SK-N-SH (cell line): ENCODE measurements at regions not wholly inside any gene's neighbourhood (a gene's known extent, or its start where the extent isn't known, plus 50 kb on each side); places are given as distances from the start of the nearest gene placed in this dataset.

Experiments
- CTCF ChIA-PET: fragments of 300-600, 350-600 bp; formaldehyde crosslinking; extraction: SDS; loops from one replicate; lab custom pipeline; 2021; lab: Yijun Ruan, JAX
- POLR2A ChIA-PET: fragments of 350-600 bp; sonication (Branson Sonifier 250); formaldehyde crosslinking; extraction: SDS; loops from one replicate; lab custom pipeline; 2020; ENCODE audit warnings: antibody characterized with exemption, inconsistent platforms; lab: Yijun Ruan, JAX
- DNase-seq: peaks from one replicate; pipeline ENCODE4 v3.0.0; 2012
- H2AFZ ChIP-seq: fragments of 200-600 bp; sonication (generic); 2 replicates; pipeline ENCODE4 v1.8.1; 2016; ENCODE audit warnings: antibody characterized with exemption, mild to moderate bottlenecking, low read depth
- H3F3A ChIP-seq: fragments of 200-600 bp; sonication (generic); replicated peaks from 2 replicates; pipeline ENCODE3; 2016; ENCODE audit warnings: antibody characterized with exemption, mild to moderate bottlenecking; ENCODE audit not compliant: insufficient read depth
- H3K27ac ChIP-seq, 2 experiments: fragments of 200-500 bp in 1 of 2; fragments of 200-600 bp in 1 of 2; sonication (Bioruptor generic) in 1 of 2; sonication (generic), shearing (Covaris generic) in 1 of 2; 2 replicates each; pipeline versions ENCODE4 v1.5.1 to v1.6.1; 2014 to 2016; ENCODE audit warnings: low read depth in 2 of 2, inconsistent platforms in 1 of 2, low read length in 1 of 2, mild to moderate bottlenecking in 1 of 2, mixed read lengths in 1 of 2
- H3K27me3 ChIP-seq: fragments of 200-600 bp; sonication (generic), shearing (Covaris generic); 2 replicates; pipeline ENCODE4 v1.6.1; 2016; ENCODE audit warnings: mixed run types; ENCODE audit not compliant: insufficient read depth
- H3K36me3 ChIP-seq, 2 experiments: fragments of 200-500 bp in 1 of 2; fragments of 200-600 bp in 1 of 2; sonication (Bioruptor generic) in 1 of 2; sonication (generic) in 1 of 2; replicated peaks in 1 of 2; 2 replicates each; pipeline versions ENCODE3 to v1.5.1; 2014 to 2016; ENCODE audit warnings: low read length in 1 of 2, mild to moderate bottlenecking in 1 of 2; ENCODE audit not compliant: insufficient read depth in 2 of 2, control insufficient read depth in 1 of 2
- H3K4me1 ChIP-seq, 2 experiments: fragments of 200-500 bp in 1 of 2; fragments of 200-600 bp in 1 of 2; sonication (Bioruptor generic) in 1 of 2; sonication (generic), shearing (Covaris generic) in 1 of 2; 2 replicates each; pipeline versions ENCODE4 v1.5.1 to v1.6.1; 2014 to 2016; ENCODE audit warnings: low read depth in 1 of 2, low read length in 1 of 2, mixed run types in 1 of 2; ENCODE audit not compliant: insufficient read depth in 2 of 2, control insufficient read depth in 1 of 2
- H3K4me2 ChIP-seq: fragments of 200-600 bp; sonication (generic), shearing (Covaris generic); 2 replicates; pipeline ENCODE4 v1.6.1; 2017; ENCODE audit warnings: mixed run types
- H3K4me3 ChIP-seq, 2 experiments: fragments of 200-500 bp in 1 of 2; fragments of 200-600 bp in 1 of 2; sonication (Bioruptor generic) in 1 of 2; sonication (generic), shearing (Covaris generic) in 1 of 2; 2 replicates each; pipeline versions ENCODE4 v1.5.1 to v1.8.1; 2014 to 2016; ENCODE audit warnings: low read depth in 2 of 2, inconsistent platforms in 1 of 2, low read length in 1 of 2, mild to moderate bottlenecking in 1 of 2, mixed read lengths in 1 of 2, moderate library complexity in 1 of 2
- H3K79me2 ChIP-seq: fragments of 200-600 bp; sonication (generic); 2 replicates; pipeline ENCODE4 v1.8.1; 2017; ENCODE audit warnings: mild to moderate bottlenecking; ENCODE audit not compliant: insufficient read depth
- H3K9ac ChIP-seq: fragments of 200-600 bp; sonication (generic); 2 replicates; pipeline ENCODE4 v1.6.1; 2017; ENCODE audit warnings: mixed run types
- H3K9me2 ChIP-seq: fragments of 200-600 bp; sonication (generic); 2 replicates; pipeline ENCODE4 v1.6.1; 2017; ENCODE audit warnings: mixed run types
- H3K9me3 ChIP-seq: fragments of 200-600 bp; sonication (generic); 2 replicates; pipeline ENCODE4 v1.6.1; 2017; ENCODE audit warnings: mixed run types, mild to moderate bottlenecking, moderate library complexity
- H4K20me1 ChIP-seq: fragments of 200-600 bp; sonication (generic); 2 replicates; pipeline ENCODE4 v1.6.1; 2017; ENCODE audit warnings: mild to moderate bottlenecking, mixed run types; ENCODE audit not compliant: insufficient read depth
- CTCF ChIP-seq: fragments of 200-600 bp; sonication (generic); IDR thresholded peaks from 2 replicates; pipeline ENCODE4 v1.6.1; 2017; ENCODE audit warnings: antibody characterized with exemption, mild to moderate bottlenecking, moderate library complexity
- ELF1 ChIP-seq: IDR thresholded peaks from 2 replicates; pipeline ENCODE4 v1.4.0; 2012
- EP300 ChIP-seq, 2 experiments: IDR thresholded peaks; 2 replicates each; pipeline versions ENCODE4 v1.4.0 to v1.6.1; 2012; ENCODE audit warnings: borderline replicate concordance in 1 of 2, low read depth in 1 of 2, low read length in 1 of 2
- GABPA ChIP-seq: IDR thresholded peaks from 2 replicates; pipeline ENCODE4 v1.4.0; 2012; ENCODE audit warnings: low read depth, mild to moderate bottlenecking
- JUND ChIP-seq: IDR thresholded peaks from 2 replicates; pipeline ENCODE4 v1.4.0; 2012
- MEF2A ChIP-seq: IDR thresholded peaks from 2 replicates; pipeline ENCODE4 v1.4.0; 2012; ENCODE audit warnings: low read depth, borderline replicate concordance
- MXI1 ChIP-seq: IDR thresholded peaks from 2 replicates; pipeline ENCODE4 v1.6.1; 2012; ENCODE audit warnings: mild to moderate bottlenecking, low read depth, low read length, improper control_type of control experiment
- NRF1 ChIP-seq: IDR thresholded peaks from 2 replicates; pipeline ENCODE4 v1.6.1; 2012; ENCODE audit warnings: low read depth, mild to moderate bottlenecking, low read length
- RAD21 ChIP-seq: IDR thresholded peaks from 2 replicates; pipeline ENCODE4 v1.6.1; 2012; ENCODE audit warnings: mild to moderate bottlenecking, low read length
- RCOR1 ChIP-seq: fragments of 150-350 bp; IDR thresholded peaks from 2 replicates; pipeline ENCODE4 v1.6.1; 2017; ENCODE audit warnings: antibody characterized with exemption, low read length
- REST ChIP-seq: IDR thresholded peaks from 2 replicates; pipeline ENCODE4 v1.6.1; 2012; ENCODE audit warnings: mild to moderate bottlenecking, low read depth, low read length, moderate library complexity
- RFX5 ChIP-seq: IDR thresholded peaks from 2 replicates; pipeline ENCODE4 v1.6.1; 2012; ENCODE audit warnings: mild to moderate bottlenecking, improper control_type of control experiment, low read length
- SIN3A ChIP-seq: IDR thresholded peaks from 2 replicates; pipeline ENCODE4 v1.6.1; 2012; ENCODE audit warnings: low read depth, mild to moderate bottlenecking, low read length, moderate library complexity, borderline replicate concordance
- SMC3 ChIP-seq: IDR thresholded peaks from 2 replicates; pipeline ENCODE4 v1.6.1; 2012; ENCODE audit warnings: low read depth, low read length, improper control_type of control experiment
- TCF12 ChIP-seq: IDR thresholded peaks from 2 replicates; pipeline ENCODE4 v1.4.0; 2012
- YY1 ChIP-seq: IDR thresholded peaks from 2 replicates; pipeline ENCODE4 v1.4.0; 2012; ENCODE audit warnings: low read depth, mild to moderate bottlenecking
- WGBS: methylation state at CpG from one replicate; pipeline ENCODE4 v1.1.6; 2017; ENCODE audit warnings: low lambda C conversion rate; 5-methylcytosine and 5-hydroxymethylcytosine counted together
- TF ChIP-seq, protein P1 (sequence below): fragments of 150-350 bp; IDR thresholded peaks from 2 replicates; pipeline ENCODE4 v1.6.1; 2017; ENCODE audit warnings: antibody characterized with exemption, low read length, low read depth, borderline replicate concordance

- H3K27me3 ChIP-seq = no peaks in the 10 kb centered on the region
- no peak overlapping the region; a peak in 1 of 4 replicates for H3K4me3 ChIP-seq
- H3F3A ChIP-seq = no peaks in the 10 kb centered on the region
- TF ChIP-seq CTCF (no peak), JUND (no peak), EP300 (IDR thresholded peaks at IDR 0.05; ENCODE audit: borderline replicate concordance in 1 of 2, low read depth in 1 of 2, low read length in 1 of 2) (no peak)
- TF ChIP-seq, all 33 proteins: peak for 0
- H3K79me2 ChIP-seq = no peaks in the 10 kb centered on the region
- no peaks in the 10 kb centered on the region for H3K4me1 ChIP-seq
- no peaks in the 10 kb centered on the region; the same call in 1 of the 2 replicates for H3K9me3 ChIP-seq
- H3K9me2 ChIP-seq = no peaks in the 10 kb centered on the region
- H2AFZ ChIP-seq = no peak overlapping the region
- no peaks in the 10 kb centered on the region for H3K36me3 ChIP-seq
- H3K27ac ChIP-seq = no peak overlapping the region
- H3K4me2 ChIP-seq = no peak overlapping the region
- H3K9ac ChIP-seq = no peak overlapping the region
- CTCF ChIA-PET = interaction anchor here (0.8 kb wide), 1 partner anchor 10 kb away, joined by 3 read pairs; no protein-coding TSS in a partner anchor
- H4K20me1 ChIP-seq = no peaks in the 10 kb centered on the region
- POLR2A ChIA-PET = no interaction called here
- no peak for DNase-seq
- 42% methylated on average over 2 of the region's 2 CpGs for WGBS
These were observed 353.3 kb downstream of the MAN2A1 start for GRCh38 chr5:110043025-110043424.

DNA sequence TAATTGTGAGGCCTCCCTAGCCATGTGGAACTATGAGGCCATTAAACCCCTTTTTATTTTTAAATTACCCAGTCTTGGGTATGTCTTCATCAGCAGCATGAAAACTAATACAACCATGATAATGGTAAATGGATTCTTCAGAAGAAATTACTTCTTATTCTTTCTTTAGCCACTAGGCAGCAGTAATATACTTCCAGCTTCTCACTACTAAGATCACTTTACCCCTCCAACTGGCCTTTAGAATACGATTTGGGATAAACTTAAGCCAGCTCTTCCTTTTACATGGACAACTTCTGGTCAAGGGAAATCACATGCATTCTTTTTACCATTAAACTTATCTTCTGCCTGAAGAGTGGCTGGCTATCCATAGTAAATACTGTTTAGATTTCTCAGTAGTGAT, 355.4 kb downstream of the MAN2A1 start:
- CTCF ChIA-PET = interaction anchor here (1.2 kb wide), 1 partner anchor 369 kb away, joined by 4 read pairs; no protein-coding TSS in a partner anchor
- H4K20me1 ChIP-seq = no peaks in the 10 kb centered on the region
- TF ChIP-seq RAD21 = 0 out of 2 replicates have a peak, but pooled peaks have one; percentile 22
- TF ChIP-seq ELF1 = no peak
- no peak for TF ChIP-seq SIN3A
- no peak for TF ChIP-seq MEF2A
- peak; percentile 38; the same call in 1 of the 2 replicates for TF ChIP-seq CTCF
- TF ChIP-seq GABPA = no peak
- TF ChIP-seq YY1 = no peak
- no peak for TF ChIP-seq MXI1
- TF ChIP-seq TCF12 = no peak
- no peak for TF ChIP-seq RFX5
- TF ChIP-seq JUND = no peak
- TF ChIP-seq, protein P1, sequence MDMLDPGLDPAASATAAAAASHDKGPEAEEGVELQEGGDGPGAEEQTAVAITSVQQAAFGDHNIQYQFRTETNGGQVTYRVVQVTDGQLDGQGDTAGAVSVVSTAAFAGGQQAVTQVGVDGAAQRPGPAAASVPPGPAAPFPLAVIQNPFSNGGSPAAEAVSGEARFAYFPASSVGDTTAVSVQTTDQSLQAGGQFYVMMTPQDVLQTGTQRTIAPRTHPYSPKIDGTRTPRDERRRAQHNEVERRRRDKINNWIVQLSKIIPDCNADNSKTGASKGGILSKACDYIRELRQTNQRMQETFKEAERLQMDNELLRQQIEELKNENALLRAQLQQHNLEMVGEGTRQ = no peak
- TF ChIP-seq REST = no peak
- no peak for TF ChIP-seq RCOR1
- no peak for TF ChIP-seq NRF1
- TF ChIP-seq SMC3 = no peak; the same call in 1 of the 2 replicates
- TF ChIP-seq, all 33 proteins: peak for 2
- 16% methylated on average over 1 of the region's 1 CpG for WGBS
- Histone ChIP-seq H3K4me1 (no peaks in the 10 kb centered on the region), H3K27me3 (no peaks in the 10 kb centered on the region), H2AFZ (no peak overlapping the region), H3K27ac (no peak overlapping the region), H3K4me3 (no peak overlapping the region), H3K36me3 (no peaks in the 10 kb centered on the region), H3K9me2 (no peaks in the 10 kb centered on the region), H3K4me2 (no peak overlapping the region), H3K9ac (no peak overlapping the region), H3F3A (no peaks in the 10 kb centered on the region), H3K9me3 (no peaks in the 10 kb centered on the region; the same call in 1 of the 2 replicates), H3K79me2 (no peaks in the 10 kb centered on the region)
- POLR2A ChIA-PET = no interaction called here
- no peak for DNase-seq
